Coronary artery (tissue), 2 donors: ENCODE measurements at regions not wholly inside any gene's neighbourhood (a gene's known extent, or its start where the extent isn't known, plus 50 kb on each side); places are given as distances from the start of the nearest gene placed in this dataset.

Experiments used
- DNase-seq: peaks from one replicate; pipeline ENCODE4 v3.0.0-alpha.2; 2017; ENCODE audit warnings: low spot score
- H3K27ac ChIP-seq, 2 donors: fragments of 200-600 bp; sonication (generic); one replicate each; pipeline ENCODE4 v1.5.1; 2016 to 2019
- H3K4me3 ChIP-seq: fragments of 200-600 bp; sonication (generic); 2 replicates; pipeline ENCODE4 v1.5.1; 2016; ENCODE audit warnings: mild to moderate bottlenecking, moderate library complexity
- TF ChIP-seq, protein P1 (sequence below): fragments of 200-600 bp; sonication (generic); IDR thresholded peaks from one replicate; pipeline ENCODE4 v1.5.1; 2019; ENCODE audit warnings: antibody characterized with exemption

DNA sequence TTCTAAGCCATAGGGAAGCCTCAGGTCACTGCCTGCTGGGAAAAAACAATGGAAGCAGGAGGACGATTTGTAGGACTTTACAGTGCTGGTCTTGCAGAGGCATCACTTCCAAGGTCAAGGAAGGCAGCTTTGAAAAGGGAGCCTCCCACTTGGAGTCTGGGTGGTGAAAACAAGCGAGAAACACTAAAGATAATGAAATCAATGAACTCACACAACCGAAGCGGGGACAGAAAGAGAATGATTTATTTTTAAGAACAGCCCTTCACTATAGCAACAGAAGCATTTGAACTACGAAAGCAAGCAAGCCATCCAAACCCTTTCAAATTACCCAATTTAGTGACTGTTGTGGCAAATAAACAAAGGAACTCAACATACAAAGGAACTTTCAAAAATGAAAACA is 227.5 kb downstream of the THBS2 start:
- TF ChIP-seq, protein P1, sequence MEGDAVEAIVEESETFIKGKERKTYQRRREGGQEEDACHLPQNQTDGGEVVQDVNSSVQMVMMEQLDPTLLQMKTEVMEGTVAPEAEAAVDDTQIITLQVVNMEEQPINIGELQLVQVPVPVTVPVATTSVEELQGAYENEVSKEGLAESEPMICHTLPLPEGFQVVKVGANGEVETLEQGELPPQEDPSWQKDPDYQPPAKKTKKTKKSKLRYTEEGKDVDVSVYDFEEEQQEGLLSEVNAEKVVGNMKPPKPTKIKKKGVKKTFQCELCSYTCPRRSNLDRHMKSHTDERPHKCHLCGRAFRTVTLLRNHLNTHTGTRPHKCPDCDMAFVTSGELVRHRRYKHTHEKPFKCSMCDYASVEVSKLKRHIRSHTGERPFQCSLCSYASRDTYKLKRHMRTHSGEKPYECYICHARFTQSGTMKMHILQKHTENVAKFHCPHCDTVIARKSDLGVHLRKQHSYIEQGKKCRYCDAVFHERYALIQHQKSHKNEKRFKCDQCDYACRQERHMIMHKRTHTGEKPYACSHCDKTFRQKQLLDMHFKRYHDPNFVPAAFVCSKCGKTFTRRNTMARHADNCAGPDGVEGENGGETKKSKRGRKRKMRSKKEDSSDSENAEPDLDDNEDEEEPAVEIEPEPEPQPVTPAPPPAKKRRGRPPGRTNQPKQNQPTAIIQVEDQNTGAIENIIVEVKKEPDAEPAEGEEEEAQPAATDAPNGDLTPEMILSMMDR: no peak
- no peak overlapping the region for H3K4me3 ChIP-seq
- H3K27ac ChIP-seq: no peak overlapping the region
- DNase-seq: no peak

DNA sequence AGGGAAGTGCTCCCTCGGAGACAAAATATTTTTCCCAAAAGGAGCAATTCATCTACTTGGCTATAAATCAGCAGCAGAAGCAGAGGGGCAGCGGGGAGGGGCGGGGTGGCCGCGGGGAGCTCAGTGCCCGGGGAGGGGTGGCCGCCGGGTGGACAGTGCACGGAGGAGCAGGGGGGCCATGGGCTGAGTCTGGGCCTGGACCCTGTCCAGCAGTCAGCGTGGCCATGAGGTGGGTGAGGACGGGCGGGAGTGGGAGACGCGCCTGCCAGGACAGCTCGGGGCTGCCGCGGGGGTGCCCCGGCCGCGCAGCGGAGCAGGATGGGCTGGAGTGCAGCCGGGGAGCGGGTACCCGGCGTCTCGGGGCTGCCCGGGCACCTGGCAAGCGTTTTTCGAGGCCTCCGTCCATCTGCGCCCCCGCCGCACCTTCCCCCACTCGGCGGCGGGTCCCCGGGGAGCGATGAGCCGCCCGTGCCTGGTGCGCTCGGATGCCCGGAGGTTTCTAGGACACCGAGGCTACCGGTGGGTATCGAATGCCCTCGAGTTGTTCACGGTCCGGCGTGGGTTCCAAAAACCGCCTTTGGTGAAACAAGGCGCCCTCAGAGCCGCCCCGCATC is 229.5 kb downstream of the THBS2 start:
- TF ChIP-seq, protein P1: no peak
- H3K27ac ChIP-seq: no peak overlapping the region
- DNase-seq: no peak
- no peak overlapping the region for H3K4me3 ChIP-seq

DNA sequence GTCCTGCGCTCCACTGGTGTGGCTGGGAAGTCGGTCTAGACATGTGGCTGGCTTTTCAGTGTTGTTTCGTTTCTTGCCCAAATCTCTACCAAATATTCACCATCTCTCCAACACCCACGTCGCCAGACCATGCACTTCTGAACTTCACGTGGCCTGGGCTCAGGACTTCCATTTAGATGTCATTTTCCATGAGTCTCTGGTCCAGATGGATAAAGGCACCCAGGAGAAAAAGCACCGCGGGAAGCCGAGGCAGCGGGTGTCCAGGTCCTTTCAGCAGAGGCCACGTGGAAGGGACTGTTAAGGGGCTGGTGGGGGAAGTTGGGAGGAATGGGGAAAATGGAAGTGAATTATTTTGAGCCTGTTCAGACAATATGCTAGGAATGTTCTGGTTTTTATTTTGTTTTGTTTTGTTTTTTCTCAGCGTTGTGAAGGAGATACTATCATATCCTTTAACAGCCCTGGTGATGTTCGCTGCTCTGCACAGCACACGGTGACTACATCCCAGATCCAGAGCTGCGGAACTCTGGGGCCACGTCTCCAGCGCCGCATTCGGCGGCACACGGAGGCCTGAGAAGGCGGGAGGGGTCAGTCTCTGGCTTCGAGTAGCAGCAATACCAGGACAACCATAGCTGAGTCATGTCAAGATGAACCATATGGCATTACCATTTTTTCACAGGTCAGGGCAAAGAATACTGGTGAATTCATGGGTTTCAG is 230.3 kb downstream of the THBS2 start:
- H3K4me3 ChIP-seq: no peak overlapping the region

DNA sequence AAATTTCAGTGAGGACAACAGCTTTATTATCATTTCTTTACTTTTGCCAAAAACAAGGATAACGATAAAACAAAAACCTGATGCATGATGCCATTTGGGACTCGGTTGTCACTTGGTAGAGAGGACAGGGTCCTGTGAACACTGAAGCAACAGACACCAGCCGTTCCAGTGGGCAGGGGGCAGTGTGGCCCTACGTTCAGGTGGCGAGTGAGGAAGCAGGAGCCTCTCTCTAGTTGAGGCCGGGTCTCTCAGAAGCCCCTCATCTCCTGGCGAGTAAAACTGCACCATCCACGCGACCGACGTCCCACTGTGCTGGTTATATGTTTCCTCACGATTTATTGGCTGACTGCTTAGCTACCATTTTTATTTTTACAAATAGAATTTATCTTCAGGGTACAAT is 231.6 kb downstream of the THBS2 start:
- TF ChIP-seq, protein P1: no peak
- DNase-seq: no peak
- Histone ChIP-seq H3K4me3 (no peak overlapping the region), H3K27ac (no peak overlapping the region)

More for the DNA sequence above, 230.3 kb downstream of the THBS2 start:
- no peak for DNase-seq
- TF ChIP-seq, protein P1: no peak
- no peak overlapping the region for H3K27ac ChIP-seq

GRCh38 chr6:169020821-169021220 is 232.8 kb downstream of the THBS2 start:
- H3K27ac ChIP-seq: no peak overlapping the region
- no peak for DNase-seq
- no peak overlapping the region for H3K4me3 ChIP-seq
- TF ChIP-seq, protein P1: no peak

DNA sequence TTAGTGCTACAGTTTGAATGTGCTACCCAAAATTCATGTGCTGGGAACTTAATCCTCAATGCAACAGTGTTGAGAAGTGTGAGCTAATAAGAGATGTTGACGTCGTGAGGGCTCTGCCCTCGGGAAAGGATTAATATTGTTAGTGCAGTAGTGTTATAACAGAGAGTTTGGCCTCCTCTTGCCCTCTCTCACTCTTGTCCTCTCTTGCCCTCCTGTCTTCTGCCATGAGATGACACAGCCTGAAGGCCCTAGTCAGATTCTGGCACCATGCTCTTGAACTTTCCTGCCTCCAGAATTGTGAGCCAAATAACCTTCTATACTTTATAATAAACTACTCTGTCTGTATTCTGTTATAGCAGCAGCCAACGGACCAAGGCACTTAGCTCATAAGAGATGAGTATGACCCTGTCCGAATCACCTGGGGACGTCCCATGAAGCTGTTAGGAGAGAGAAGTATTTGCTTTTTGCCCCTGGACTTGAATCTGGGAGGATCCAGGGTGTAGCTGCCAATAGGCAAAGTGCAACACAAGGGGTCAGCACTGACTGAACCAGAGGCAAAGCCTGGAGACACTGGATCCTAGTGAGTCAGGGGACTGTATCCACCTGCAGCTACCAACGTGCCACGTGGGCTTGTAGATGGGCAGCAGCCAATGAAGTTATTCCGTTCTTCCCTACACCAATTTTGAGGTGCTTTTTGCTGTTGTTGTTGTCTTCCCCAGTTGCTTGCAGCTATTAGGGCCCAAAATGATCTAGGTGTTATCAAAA is 233.7 kb downstream of the THBS2 start:
- no peak for DNase-seq
- Histone ChIP-seq H3K27ac (no peak overlapping the region), H3K4me3 (no peak overlapping the region)
- TF ChIP-seq, protein P1: no peak
